ENCODE measurements at regions not wholly inside any gene's neighbourhood (a gene's known extent, or its start where the extent isn't known, plus 50 kb on each side); places are given as distances from the start of the nearest gene placed in this dataset.

GRCh38 chr4:52431410-52431809, 227.7 kb downstream of the USP46 start:
- TF ChIP-seq EZH2 (IDR thresholded peaks at IDR 0.05; ENCODE audit: borderline replicate concordance, insufficient read depth, low read length, poor library complexity, severe bottlenecking) = no peak
- no peak for TF ChIP-seq POLR2AphosphoS5 (IDR thresholded peaks at IDR 0.05)
- TF ChIP-seq, protein P1, sequence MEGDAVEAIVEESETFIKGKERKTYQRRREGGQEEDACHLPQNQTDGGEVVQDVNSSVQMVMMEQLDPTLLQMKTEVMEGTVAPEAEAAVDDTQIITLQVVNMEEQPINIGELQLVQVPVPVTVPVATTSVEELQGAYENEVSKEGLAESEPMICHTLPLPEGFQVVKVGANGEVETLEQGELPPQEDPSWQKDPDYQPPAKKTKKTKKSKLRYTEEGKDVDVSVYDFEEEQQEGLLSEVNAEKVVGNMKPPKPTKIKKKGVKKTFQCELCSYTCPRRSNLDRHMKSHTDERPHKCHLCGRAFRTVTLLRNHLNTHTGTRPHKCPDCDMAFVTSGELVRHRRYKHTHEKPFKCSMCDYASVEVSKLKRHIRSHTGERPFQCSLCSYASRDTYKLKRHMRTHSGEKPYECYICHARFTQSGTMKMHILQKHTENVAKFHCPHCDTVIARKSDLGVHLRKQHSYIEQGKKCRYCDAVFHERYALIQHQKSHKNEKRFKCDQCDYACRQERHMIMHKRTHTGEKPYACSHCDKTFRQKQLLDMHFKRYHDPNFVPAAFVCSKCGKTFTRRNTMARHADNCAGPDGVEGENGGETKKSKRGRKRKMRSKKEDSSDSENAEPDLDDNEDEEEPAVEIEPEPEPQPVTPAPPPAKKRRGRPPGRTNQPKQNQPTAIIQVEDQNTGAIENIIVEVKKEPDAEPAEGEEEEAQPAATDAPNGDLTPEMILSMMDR (IDR thresholded peaks at IDR 0.05; ENCODE audit: poor library complexity, severe bottlenecking) = no peak

Measured in neural cell (in vitro differentiated cells).